Neural progenitor cell (in vitro differentiated cells): ENCODE measurements at regions not wholly inside any gene's neighbourhood (a gene's known extent, or its start where the extent isn't known, plus 50 kb on each side); places are given as distances from the start of the nearest gene placed in this dataset.

Source experiments
- CTCF ChIP-seq: fragments of 200-600 bp; sonication (generic); IDR thresholded peaks from 2 replicates; pipeline ENCODE4 v1.5.1; 2017; ENCODE audit warnings: antibody characterized with exemption, mild to moderate bottlenecking
- EZH2 ChIP-seq: fragments of 200-600 bp; sonication (generic); IDR thresholded peaks from 2 replicates; pipeline ENCODE4 v1.6.1; 2017; ENCODE audit warnings: antibody characterized with exemption, mild to moderate bottlenecking, moderate library complexity
- EZH2phosphoT487 ChIP-seq: fragments of 200-600 bp; sonication (generic); IDR thresholded peaks from 2 replicates; pipeline ENCODE4 v1.6.1; 2017; ENCODE audit warnings: antibody characterized with exemption

GRCh38 chr18:78566720-78567119 lies 412.9 kb upstream of the SALL3 start:
- TF ChIP-seq EZH2 (no peak), CTCF (no peak), EZH2phosphoT487 (no peak)
